HG02981 (cell line): ENCODE measurements at regions not wholly inside any gene's neighbourhood (a gene's known extent, or its start where the extent isn't known, plus 50 kb on each side); places are given as distances from the start of the nearest gene placed in this dataset.

Source experiments
- ATAC-seq: cut with Tn5 transposase; IDR thresholded peaks from one replicate; pipeline ENCODE4 v1.9.1; 2021; ENCODE audit warnings: mild to moderate bottlenecking, moderate library complexity; ENCODE audit not compliant: unreplicated experiment

- no peak for ATAC-seq
These were observed 751.5 kb downstream of the SQOR start for GRCh38 chr15:46386356-46386755.

- ATAC-seq, result no peak
These were observed 754.9 kb downstream of the SQOR start for GRCh38 chr15:46389739-46390138.

DNA sequence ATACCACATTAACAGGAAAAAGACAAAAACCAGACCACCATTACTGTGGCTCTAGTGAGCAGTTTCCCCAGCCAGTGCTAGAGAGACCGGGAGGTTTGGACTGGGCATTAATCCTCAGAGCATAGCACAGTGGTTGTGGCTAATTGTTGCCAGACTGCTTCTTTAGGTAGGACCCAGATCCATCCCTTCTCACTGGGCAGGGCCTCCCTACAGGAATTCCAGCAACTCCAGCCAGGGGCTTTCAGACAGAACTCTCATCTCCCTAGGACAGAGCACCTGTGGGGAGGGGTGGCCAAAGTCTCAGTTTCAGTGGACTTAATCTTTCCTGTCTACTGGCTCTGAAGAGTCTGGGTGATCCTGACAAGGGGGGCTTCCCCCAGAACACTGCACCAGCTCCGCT, 759.6 kb downstream of the SQOR start:
- ATAC-seq, result no peak

DNA sequence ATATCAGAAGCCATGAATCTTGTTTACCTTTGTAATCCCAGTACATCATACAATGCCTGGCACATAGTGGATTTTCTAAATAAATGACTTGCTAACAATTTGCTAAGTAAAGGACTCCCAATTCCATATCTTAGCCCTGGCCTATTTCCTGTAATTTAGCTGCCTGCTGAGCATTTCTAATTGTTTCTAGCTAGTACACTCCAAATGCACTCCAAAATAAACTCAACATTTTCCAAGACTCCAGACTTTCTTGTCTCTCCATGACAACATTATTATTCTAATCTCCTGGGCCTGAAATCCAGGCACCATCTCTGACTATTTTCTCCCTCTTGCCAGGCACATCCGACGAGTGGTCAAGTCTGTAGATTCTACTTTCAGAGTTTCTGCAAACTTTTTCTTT, 773.5 kb downstream of the SQOR start:
- ATAC-seq, result no peak

DNA sequence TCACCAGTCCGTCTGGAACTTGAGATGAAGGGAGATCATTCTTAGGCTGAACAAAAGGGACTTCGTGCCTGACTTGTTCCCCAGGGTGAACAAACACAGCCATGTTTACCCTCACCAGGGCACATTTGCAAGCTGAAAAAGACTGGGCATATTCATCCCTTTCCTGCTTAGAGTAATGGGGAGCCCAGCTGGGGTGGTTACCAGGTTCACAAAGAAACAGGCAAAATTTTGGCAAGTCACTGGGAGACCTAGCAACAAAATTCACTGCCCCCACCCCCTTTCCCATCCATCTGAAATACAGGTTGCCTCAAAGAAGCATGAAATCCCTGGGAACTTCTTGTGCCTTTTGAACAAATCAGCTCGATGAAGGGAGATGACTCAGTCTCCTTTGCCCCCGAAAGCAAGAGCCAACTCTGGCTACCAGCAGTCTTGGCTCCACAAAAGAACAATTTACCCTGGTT, 775.0 kb downstream of the SQOR start:
- no peak for ATAC-seq

DNA sequence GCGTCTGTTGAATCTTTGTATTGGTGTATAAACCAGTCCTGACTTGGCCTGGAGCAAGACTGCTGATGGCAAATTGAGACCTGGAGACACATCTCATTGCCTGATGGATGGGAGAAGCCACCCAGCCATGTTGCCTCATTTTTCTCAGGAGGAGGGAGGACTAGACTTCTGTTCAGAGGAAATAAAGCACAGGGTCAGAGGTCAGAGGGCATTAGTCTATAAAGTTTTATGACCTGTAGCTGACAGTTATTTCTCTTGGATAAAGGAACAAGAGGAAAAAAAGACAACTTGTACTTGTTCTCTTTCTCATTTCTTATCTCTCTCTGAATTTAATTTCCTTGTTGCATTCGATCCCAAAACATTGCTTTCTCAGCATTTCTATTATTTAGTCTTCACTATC, 775.9 kb downstream of the SQOR start:
- no peak for ATAC-seq

- ATAC-seq, result no peak
These were observed 777.1 kb downstream of the SQOR start for GRCh38 chr15:46411900-46412299.

- ATAC-seq, result no peak
These were observed 779.0 kb downstream of the SQOR start for GRCh38 chr15:46413799-46414198.

- ATAC-seq, result no peak
These were observed 781.7 kb downstream of the SQOR start for GRCh38 chr15:46416544-46416943.

DNA sequence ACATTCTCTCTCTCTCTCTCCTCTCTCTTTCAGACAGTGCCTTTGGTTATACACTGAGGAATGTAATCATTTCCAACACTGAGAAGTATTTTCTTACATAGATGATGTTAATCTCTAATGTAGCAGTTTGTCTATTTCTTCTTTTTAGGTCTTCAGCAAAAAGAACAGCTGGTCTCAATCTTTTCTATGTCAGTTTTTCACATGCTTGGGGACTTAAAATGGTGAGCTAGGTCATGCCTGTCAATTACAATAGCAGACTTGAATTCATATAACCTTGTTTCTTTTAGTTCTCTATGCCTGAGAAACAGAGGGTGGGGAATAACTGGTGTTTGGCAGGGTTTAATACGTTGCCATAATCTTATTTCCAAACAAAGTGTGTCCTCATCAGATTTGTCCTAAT, 786.2 kb downstream of the SQOR start:
- no peak for ATAC-seq

- ATAC-seq, result no peak
These were observed 806.6 kb downstream of the SQOR start for GRCh38 chr15:46441294-46442062.

- ATAC-seq, result no peak
These were observed 807.4 kb downstream of the SQOR start for GRCh38 chr15:46442184-46442583.

- no peak for ATAC-seq
These were observed 808.2 kb downstream of the SQOR start for GRCh38 chr15:46442901-46443590.

DNA sequence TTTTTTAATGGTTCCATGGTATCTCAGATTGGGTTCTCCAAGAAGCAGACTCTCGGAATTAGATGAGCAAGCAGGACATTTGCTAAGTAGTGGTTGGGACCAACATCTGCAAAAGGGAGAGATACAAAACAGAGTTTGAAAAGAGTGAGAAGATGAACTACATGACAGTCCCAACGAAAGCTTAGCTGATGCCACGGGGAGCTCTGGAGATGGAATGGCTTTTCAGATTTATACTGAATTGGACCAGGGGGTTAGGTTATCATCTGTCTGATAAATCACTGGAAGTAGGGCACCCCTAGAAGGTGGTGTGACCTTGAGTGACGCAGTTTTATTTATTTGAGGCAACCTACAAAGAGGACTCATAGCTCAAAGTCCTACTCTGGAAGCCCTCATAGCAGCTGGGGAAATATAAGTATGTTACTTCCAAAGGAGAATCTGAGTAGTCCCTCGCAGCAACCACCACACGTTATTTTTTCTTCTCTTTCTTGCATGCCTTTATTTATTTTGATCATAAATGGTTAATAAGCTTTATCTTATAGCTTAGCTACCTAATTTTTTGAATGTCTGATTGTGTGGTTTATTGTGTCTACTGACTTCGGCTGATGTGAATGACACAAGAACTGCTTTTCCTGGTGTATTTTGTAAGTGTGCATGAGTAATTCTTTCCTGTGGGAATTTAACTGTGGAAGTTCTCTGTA, 815.4 kb downstream of the SQOR start:
- no peak for ATAC-seq

- no peak for ATAC-seq
These were observed 816.0 kb downstream of the SQOR start for GRCh38 chr15:46450810-46451182.

GRCh38 chr15:46452297-46452820, 817.5 kb downstream of the SQOR start:
- no peak for ATAC-seq

DNA sequence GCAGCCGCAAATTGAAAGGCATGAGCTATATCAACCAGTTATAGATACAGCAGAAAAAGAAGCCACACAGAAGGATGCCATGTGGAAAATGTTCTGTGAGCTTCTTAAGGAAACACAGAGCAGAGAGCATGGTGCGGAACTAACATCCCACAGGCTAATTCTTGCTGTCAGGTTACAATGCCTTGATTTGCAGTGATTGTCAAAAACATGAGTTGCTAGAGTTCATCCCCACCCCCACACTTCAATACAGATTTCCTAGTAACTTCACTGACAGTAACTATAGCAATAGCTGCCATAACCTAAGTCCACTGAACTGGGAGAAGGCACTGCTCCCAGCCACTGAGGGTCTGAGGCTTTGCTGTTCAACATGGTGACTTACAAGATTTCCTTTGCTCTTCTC, 821.6 kb downstream of the SQOR start:
- ATAC-seq, result no peak

- no peak for ATAC-seq
These were observed 825.7 kb downstream of the SQOR start for GRCh38 chr15:46460431-46461094.

- no peak for ATAC-seq
These were observed 826.6 kb downstream of the SQOR start for GRCh38 chr15:46461416-46461815.

DNA sequence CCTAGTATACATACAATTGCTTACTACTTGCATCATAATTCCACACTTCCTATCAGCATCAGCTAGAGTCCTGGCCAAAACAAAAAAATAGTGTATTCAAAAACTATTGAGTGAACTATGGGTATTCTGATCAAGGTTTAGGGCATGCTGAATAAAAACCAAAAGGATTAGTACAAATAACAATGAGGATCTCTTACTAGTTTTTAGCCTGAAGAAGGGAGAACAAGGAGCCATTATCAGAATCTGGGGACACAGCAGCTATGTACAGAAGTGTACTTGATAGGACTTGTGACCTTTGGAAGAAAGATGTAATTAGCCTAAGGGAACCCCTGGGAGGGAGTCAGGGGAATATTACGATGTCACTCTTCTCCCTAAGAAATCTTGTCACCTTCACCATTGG, 832.2 kb downstream of the SQOR start:
- no peak for ATAC-seq

GRCh38 chr15:46471096-46471495, 836.3 kb downstream of the SQOR start:
- ATAC-seq, result no peak
